NCI-H82 (cell line): ENCODE measurements at regions not wholly inside any gene's neighbourhood (a gene's known extent, or its start where the extent isn't known, plus 50 kb on each side); places are given as distances from the start of the nearest gene placed in this dataset.
A peak's percentile ranks its signal among the peaks of the same experiment; 100 is the strongest.
"Not testable (repeated sequence)": the region's sequence is repeated elsewhere in the genome, so short reads cannot be mapped to it uniquely, and the experiment has no call there.

ENCODE experiments used
- DNase-seq: peaks from one replicate; lab custom pipeline; 2025; lab: John Stamatoyannopoulos, UW

DNA sequence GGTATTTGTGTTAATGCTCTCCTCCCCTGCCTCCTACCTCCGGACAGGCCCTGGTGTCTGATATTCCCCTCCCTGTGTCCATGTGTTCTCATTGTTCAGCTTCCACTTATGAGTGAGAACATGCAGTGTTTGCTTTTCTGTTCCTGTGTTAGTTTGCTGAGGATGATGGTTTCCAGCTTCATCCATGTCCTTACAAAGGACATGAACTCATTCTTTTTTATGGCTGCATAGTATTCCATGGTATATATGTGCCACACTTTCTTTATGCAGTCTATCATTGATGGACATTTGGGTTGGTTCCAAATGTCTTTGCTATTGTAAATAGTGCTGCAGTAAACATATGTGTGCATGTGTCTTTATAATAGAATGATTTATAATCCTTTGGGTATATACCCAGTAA lies 105.2 kb upstream of the SNX2 start:
- DNase-seq, result not testable (repeated sequence)

GRCh38 chr5:122673343-122673742 lies 101.5 kb upstream of the SNX2 start:
- DNase-seq, result no peak

- no peak for DNase-seq
These were observed 100.5 kb upstream of the SNX2 start for GRCh38 chr5:122674385-122674784.

DNA sequence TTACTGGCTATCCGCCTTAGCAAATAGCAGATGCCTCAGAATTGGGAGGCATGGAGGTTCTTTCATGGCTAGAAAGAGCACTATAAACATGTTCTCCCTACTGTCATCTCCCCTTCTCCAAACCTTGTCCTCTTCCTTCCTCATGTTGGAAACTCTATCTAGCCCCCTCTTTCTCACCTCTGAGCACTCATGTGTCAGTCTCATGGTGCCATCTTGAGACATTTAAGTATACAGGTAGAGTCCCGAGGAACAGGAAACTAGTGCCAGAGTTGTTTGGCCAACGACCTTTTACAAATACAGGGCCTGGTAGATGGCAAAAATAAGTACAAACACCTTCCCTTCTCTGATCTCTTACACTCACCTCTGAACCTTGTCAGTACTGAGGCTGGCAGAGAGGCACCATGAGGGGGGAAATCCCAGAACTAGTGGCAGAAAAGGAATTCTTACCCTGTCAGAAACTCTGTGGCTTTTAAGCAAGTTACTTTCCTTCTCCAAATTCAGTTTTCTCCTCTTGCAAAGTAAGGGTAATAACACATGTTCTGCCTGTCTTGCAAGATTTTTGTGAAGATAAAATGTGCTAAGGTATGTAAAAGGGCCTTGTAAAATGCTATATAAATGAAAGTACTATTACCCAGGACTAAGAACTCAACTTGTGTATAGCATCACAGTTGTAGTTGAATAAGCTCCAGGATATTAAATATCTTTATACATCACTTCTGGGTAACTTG lies 94.1 kb upstream of the SNX2 start:
- DNase-seq, result peak; percentile 20

DNA sequence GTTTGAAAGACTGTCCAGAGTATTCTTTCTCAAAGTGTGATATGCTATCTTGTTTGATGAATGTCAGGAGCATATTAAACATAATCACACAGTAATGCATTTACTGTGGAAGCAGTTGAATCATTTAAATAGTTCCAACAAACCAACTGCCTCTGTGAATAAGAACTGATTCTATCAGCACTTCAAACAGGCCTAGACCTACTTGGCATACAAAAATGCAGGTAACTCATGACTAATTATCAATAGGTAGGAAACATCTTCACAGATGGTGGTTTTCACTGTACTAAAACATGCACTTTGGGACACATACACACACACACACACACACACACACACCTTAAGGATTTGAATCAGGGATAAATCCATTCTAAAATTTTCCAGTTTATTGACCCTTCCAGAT lies 91.2 kb upstream of the SNX2 start:
- DNase-seq, result no peak

GRCh38 chr5:122690266-122690665 lies 84.6 kb upstream of the SNX2 start:
- DNase-seq, result peak; percentile 11

DNA sequence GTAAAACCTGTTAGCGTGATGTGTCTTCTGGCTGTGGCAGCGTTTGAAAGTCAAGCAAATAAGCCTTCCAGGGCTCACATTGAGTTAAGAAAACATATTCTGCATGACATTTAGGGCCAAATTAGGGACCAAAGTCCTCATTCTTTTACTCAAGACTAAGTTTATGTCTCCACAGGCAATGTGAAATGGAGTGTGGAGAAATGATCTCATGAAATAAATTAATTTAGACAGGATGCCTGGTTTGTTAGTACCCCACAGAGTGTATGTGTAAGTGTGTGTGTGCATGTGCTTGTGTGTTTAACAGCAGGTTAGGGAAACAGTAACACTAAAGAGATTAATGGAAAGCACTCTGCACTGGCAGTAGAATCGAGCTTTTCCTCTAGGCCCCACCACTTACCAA lies 82.9 kb upstream of the SNX2 start:
- peak; percentile 32 for DNase-seq

- no peak for DNase-seq
These were observed 80.9 kb upstream of the SNX2 start for GRCh38 chr5:122693963-122694362.

DNA sequence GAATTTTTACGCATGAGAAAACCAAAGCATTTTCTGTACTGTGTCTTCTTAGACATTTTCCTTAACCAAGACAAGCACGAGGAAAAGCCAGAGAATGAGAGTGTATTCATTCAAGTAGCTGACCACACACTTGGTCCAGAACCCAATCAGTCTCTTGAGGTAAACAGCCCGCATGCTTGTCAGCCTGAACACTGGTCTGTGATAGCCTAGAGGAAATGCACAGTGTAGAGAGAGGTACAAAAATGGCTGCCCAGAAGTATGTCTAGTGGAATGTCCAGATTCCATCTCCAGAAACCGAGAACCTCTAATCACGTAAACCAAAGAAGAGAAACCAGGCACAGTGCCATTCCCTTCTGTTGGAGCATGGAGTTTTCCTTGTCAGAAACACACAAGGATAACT lies 80.0 kb upstream of the SNX2 start:
- DNase-seq, result no peak

GRCh38 chr5:122696735-122697134 lies 78.1 kb upstream of the SNX2 start:
- DNase-seq, result not testable (repeated sequence)

- no peak for DNase-seq
These were observed 77.7 kb upstream of the SNX2 start for GRCh38 chr5:122697191-122697590.

- DNase-seq, result no peak
These were observed 75.7 kb upstream of the SNX2 start for GRCh38 chr5:122699201-122699600.

DNA sequence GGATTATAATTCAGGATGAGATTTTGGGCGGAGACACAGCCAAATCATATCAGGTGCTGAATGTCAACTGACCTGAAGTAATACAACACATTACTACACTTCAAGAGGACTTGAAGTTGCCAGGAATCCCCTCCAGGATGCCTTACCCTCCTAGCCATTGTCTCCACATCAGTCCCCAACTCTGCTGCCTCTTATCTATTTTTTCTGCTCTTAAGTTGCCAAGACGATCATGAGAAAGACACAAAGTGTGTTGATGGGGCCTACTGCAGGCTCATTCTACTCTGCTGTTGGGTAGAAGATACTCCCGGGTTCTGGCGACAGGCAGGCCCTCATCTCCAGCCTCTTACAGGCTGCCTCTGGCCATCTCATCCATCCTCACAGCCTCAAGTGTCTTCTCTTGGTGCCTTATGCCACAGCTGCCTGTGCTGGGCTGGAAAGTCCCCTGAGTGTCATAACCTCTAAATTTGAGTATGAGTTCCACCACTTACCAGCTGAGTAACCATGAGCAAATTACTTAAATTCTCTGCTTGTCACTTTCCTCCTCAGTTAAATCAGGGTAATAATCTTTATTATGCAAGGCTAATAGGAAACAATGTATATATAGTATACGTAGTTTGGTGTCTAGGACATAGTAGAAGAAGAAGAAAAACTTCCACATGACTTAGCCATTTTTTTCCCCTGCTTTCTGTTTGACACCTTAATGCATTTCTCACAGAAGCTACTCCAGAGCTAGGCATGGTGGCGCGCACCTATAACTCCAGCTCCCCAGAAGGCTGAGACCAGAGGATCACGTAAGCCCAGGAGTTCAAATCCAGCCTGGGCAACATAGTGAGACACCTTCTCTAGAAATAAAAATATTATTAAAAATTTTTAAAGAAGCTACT lies 73.0 kb upstream of the SNX2 start:
- no peak for DNase-seq

GRCh38 chr5:122702524-122702875 lies 72.4 kb upstream of the SNX2 start:
- DNase-seq, result no peak

GRCh38 chr5:122703203-122703602 lies 71.7 kb upstream of the SNX2 start:
- no peak for DNase-seq

- DNase-seq, result peak; percentile 66
These were observed 70.4 kb upstream of the SNX2 start for GRCh38 chr5:122704247-122705036.

DNA sequence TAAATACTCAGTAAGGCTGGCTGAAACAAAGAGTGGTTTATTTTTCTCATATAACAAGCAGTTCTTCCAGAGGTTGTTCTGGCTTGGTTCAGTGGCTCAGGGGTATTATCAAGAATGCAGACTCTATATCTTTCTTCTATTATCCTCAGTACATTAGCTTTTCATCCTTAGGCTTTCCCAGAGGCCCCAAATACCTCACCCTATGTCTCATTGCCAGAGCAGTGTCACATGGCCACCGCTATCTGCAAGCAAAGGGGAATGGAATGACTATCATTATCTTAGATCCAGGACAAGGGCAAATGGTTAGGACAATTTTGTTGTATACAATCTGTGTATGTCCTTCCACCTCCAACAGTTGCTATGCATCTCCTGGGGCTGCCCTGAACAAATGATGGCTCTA lies 69.0 kb upstream of the SNX2 start:
- DNase-seq, result no peak

DNA sequence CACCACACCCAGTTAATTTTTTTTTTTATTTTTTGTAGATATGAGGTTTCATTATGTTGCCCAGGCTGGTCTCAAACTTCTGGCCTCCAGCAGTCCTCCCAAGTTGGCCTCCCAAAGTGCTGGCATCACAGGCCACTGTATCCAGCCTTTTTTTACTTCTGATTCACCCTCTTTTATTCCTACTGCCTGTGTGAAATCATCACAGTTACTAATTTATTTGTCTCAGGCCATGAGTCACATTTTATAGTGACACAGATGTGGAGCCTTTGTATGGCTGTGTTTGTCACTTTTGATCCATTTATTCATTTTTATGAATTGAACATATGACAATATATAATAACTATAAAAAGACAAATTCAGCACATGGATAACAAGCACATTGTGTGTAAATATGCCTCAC lies 67.1 kb upstream of the SNX2 start:
- no peak for DNase-seq

- no peak for DNase-seq
These were observed 61.8 kb upstream of the SNX2 start for GRCh38 chr5:122713041-122713440.

- DNase-seq, result peak; percentile 8
These were observed 59.8 kb upstream of the SNX2 start for GRCh38 chr5:122715095-122715494.

- no peak for DNase-seq
These were observed 56.3 kb upstream of the SNX2 start for GRCh38 chr5:122718611-122719010.

GRCh38 chr5:122719991-122720746 lies 54.7 kb upstream of the SNX2 start:
- DNase-seq, result no peak
